AG10803 (cell line): ENCODE measurements at regions not wholly inside any gene's neighbourhood (a gene's known extent, or its start where the extent isn't known, plus 50 kb on each side); places are given as distances from the start of the nearest gene placed in this dataset.

Experiments used
- DNase-seq: peaks from one replicate; pipeline ENCODE4 v3.0.0; 2010; ENCODE audit warnings: low read depth
- H3K4me3 ChIP-seq: 2 replicates; pipeline ENCODE4 v1.5.1; 2011; ENCODE audit warnings: mild to moderate bottlenecking, low read length, control low read depth
- CTCF ChIP-seq: conservative IDR thresholded peaks from 2 replicates; pipeline ENCODE4 v1.5.1; 2011; ENCODE audit warnings: mild to moderate bottlenecking, low read length, control low read depth, inconsistent platforms

GRCh38 chr16:73304008-73304774 is 256.3 kb upstream of the ZFHX3 start:
- TF ChIP-seq CTCF = no peak
- no peak overlapping the region for H3K4me3 ChIP-seq
- no peak for DNase-seq

DNA sequence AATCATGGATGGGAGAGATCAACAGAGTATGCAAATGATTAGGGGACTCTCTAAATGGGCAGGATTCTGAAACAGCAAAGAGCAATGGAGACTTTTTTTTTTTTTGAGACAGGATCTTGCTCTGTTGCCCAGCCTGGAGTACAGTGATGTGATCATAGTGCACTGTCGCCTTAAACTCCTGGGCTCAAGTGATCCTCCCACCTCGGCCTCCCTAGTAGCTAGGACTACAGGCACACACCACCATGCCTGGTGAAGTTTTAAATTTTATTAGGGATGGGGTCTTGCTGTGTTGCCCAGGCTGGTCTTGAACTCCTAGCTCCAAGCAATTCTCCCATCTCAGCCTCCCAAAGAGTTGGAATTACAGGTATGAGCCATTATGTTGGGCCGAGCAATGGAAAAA is 255.0 kb upstream of the ZFHX3 start:
- no peak overlapping the region for H3K4me3 ChIP-seq
- TF ChIP-seq CTCF = no peak
- DNase-seq = no peak

- TF ChIP-seq CTCF = no peak
- no peak for DNase-seq
- H3K4me3 ChIP-seq = no peak overlapping the region
Measured at GRCh38 chr16:73301984-73302383, 254.1 kb upstream of the ZFHX3 start.

GRCh38 chr16:73299346-73299745 is 251.4 kb upstream of the ZFHX3 start:
- H3K4me3 ChIP-seq = no peak overlapping the region
- no peak for DNase-seq
- no peak for TF ChIP-seq CTCF

- H3K4me3 ChIP-seq = no peak overlapping the region
- peak; percentile 38 for DNase-seq
- no peak for TF ChIP-seq CTCF
Measured at GRCh38 chr16:73298562-73298961, 250.6 kb upstream of the ZFHX3 start.

GRCh38 chr16:73290258-73290657 is 242.3 kb upstream of the ZFHX3 start:
- no peak overlapping the region for H3K4me3 ChIP-seq
- DNase-seq = no peak
- no peak for TF ChIP-seq CTCF

- no peak for DNase-seq
- TF ChIP-seq CTCF = no peak
- H3K4me3 ChIP-seq = no peak overlapping the region
Measured at GRCh38 chr16:73289232-73289631, 241.3 kb upstream of the ZFHX3 start.
